HL-60 (cell line): ENCODE measurements at regions not wholly inside any gene's neighbourhood (a gene's known extent, or its start where the extent isn't known, plus 50 kb on each side); places are given as distances from the start of the nearest gene placed in this dataset.

Experiments
- DNase-seq, 2 experiments: peaks; one replicate each; pipeline ENCODE4 v3.0.0-alpha.2; 2010 to 2020; ENCODE audit warnings: low read depth in 1 of 2, low spot score in 1 of 2
- H3K27ac ChIP-seq: fragments of 250-450 bp; sonication (Bioruptor Pico); replicated peaks from 2 replicates; pipeline ENCODE4 v1.5.1; 2020; ENCODE audit warnings: mild to moderate bottlenecking, moderate library complexity
- H3K27me3 ChIP-seq: fragments of 250-450 bp; sonication (Bioruptor Pico); 2 replicates; pipeline ENCODE4 v1.5.1; 2021; ENCODE audit warnings: mild to moderate bottlenecking, moderate library complexity; ENCODE audit not compliant: insufficient read depth, poor library complexity, severe bottlenecking
- H3K4me3 ChIP-seq: replicated peaks from 2 replicates; pipeline ENCODE4 v1.5.1; 2011; ENCODE audit warnings: mild to moderate bottlenecking, control low read depth, low read length; ENCODE audit not compliant: insufficient read depth
- GABPA ChIP-seq: IDR thresholded peaks from 2 replicates; pipeline ENCODE4 v1.6.1; 2012; ENCODE audit warnings: low read depth
- POLR2AphosphoS5 ChIP-seq: IDR thresholded peaks from 2 replicates; pipeline ENCODE4 v1.6.1; 2012; ENCODE audit warnings: low read depth
- SPI1 ChIP-seq: IDR thresholded peaks from 2 replicates; pipeline ENCODE4 v1.6.1; 2012; ENCODE audit warnings: low read depth, mild to moderate bottlenecking, borderline replicate concordance
- TF ChIP-seq, protein P1 (sequence below): IDR thresholded peaks from one replicate; pipeline ENCODE4 v1.5.1; 2011; ENCODE audit warnings: low read length, control low read depth, inconsistent platforms; ENCODE audit not compliant: insufficient read depth
- TF ChIP-seq, protein P2 (sequence below): IDR thresholded peaks from 2 replicates; pipeline ENCODE4 v1.6.1; 2012; ENCODE audit warnings: low read depth; ENCODE audit not compliant: insufficient replicate concordance

DNA sequence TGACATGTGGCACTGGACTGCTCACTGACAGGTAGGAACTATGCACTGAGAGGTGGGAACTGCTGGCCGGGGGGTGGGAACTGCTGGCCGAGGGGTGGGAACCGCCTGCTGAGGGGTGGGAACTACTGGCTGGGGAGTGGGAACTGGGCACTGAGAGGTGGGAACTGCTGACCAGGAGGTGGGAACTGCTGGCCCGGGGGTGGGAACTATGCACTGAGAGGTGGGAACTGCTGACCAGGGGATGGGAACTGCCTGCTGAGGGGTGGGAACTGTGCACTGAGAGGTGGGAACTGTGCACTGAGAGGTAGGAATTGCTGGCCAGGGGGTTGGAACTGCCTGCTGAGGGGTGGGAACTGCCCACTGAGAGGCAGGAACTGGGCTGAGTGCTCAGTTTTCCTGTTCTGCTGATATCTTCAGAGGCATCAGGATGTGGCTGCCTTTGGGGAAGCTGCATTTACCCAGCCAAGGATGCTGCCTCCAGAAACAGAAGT, 90.2 kb downstream of the THBS2 start:
- H3K27ac ChIP-seq, result no peak overlapping the region
- no peak for TF ChIP-seq SPI1
- TF ChIP-seq, protein P1, sequence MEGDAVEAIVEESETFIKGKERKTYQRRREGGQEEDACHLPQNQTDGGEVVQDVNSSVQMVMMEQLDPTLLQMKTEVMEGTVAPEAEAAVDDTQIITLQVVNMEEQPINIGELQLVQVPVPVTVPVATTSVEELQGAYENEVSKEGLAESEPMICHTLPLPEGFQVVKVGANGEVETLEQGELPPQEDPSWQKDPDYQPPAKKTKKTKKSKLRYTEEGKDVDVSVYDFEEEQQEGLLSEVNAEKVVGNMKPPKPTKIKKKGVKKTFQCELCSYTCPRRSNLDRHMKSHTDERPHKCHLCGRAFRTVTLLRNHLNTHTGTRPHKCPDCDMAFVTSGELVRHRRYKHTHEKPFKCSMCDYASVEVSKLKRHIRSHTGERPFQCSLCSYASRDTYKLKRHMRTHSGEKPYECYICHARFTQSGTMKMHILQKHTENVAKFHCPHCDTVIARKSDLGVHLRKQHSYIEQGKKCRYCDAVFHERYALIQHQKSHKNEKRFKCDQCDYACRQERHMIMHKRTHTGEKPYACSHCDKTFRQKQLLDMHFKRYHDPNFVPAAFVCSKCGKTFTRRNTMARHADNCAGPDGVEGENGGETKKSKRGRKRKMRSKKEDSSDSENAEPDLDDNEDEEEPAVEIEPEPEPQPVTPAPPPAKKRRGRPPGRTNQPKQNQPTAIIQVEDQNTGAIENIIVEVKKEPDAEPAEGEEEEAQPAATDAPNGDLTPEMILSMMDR, result no peak
- TF ChIP-seq GABPA, result no peak
- TF ChIP-seq, protein P2, sequence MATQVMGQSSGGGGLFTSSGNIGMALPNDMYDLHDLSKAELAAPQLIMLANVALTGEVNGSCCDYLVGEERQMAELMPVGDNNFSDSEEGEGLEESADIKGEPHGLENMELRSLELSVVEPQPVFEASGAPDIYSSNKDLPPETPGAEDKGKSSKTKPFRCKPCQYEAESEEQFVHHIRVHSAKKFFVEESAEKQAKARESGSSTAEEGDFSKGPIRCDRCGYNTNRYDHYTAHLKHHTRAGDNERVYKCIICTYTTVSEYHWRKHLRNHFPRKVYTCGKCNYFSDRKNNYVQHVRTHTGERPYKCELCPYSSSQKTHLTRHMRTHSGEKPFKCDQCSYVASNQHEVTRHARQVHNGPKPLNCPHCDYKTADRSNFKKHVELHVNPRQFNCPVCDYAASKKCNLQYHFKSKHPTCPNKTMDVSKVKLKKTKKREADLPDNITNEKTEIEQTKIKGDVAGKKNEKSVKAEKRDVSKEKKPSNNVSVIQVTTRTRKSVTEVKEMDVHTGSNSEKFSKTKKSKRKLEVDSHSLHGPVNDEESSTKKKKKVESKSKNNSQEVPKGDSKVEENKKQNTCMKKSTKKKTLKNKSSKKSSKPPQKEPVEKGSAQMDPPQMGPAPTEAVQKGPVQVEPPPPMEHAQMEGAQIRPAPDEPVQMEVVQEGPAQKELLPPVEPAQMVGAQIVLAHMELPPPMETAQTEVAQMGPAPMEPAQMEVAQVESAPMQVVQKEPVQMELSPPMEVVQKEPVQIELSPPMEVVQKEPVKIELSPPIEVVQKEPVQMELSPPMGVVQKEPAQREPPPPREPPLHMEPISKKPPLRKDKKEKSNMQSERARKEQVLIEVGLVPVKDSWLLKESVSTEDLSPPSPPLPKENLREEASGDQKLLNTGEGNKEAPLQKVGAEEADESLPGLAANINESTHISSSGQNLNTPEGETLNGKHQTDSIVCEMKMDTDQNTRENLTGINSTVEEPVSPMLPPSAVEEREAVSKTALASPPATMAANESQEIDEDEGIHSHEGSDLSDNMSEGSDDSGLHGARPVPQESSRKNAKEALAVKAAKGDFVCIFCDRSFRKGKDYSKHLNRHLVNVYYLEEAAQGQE, result no peak
- TF ChIP-seq POLR2AphosphoS5, result no peak
- no peak for DNase-seq
- no peak overlapping the region for H3K4me3 ChIP-seq
- peaks cover 2% of the 10 kb centered on the region for H3K27me3 ChIP-seq

DNA sequence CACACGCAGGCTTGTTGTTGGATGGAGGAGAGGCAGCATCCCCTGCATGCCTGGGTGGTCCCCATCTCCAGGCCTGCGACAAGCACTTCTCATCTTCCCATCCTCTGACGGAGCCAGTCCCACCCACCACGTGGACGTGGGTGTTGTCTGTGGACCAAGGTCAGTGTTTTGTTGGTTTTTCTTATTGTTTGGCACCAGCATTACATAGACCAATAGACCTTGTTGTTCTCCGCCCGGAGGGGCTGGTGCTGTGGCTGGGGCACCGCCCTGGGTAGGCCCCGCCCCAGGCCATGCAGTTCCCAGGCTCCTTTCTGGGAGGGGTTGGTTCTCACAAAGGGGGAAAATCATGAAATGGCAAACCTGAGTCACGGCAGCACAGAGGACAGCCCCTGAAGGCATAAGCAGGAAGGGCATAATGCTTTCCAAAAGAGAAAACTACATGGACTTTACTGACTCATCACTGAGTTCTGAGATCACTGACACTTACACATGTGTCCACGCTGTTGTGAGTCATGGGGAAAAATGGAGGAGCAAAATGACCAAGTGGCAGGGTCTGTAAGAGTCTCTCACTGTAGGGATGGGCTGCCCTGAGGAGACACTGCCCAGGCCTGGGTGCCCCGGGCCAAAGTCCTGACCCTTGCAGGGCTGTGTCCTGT, 90.8 kb downstream of the THBS2 start:
- Histone ChIP-seq H3K27ac (no peak overlapping the region), H3K27me3 (peaks cover 2% of the 10 kb centered on the region), H3K4me3 (no peak overlapping the region)
- TF ChIP-seq, protein P2, result no peak
- TF ChIP-seq POLR2AphosphoS5 (no peak), SPI1 (no peak), GABPA (no peak)
- TF ChIP-seq, protein P1, result no peak
- DNase-seq, result no peak

DNA sequence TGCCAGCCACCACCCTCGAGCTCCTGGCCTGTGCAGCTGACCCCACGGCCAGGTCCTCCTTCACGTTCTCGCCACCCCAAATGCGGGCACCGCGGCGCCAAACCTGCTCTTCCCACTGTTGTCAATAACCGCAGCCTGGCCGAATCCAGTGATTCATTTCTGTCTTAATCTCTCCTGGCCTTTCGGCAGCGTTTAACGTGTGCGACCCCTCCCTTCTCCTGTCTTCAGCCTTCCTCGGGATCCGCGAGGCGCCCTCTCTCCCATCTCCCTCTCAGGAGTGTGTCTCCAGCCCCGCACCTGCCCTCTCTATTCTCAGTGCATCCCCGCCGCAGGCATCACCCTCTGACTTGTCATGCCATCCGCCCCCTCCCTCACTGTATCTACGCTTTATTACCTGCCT, 91.4 kb downstream of the THBS2 start:
- DNase-seq, result no peak
- no peak overlapping the region for H3K27ac ChIP-seq
- no peak overlapping the region for H3K4me3 ChIP-seq
- H3K27me3 ChIP-seq, result peaks cover 2% of the 10 kb centered on the region
- TF ChIP-seq, protein P1, result no peak

DNA sequence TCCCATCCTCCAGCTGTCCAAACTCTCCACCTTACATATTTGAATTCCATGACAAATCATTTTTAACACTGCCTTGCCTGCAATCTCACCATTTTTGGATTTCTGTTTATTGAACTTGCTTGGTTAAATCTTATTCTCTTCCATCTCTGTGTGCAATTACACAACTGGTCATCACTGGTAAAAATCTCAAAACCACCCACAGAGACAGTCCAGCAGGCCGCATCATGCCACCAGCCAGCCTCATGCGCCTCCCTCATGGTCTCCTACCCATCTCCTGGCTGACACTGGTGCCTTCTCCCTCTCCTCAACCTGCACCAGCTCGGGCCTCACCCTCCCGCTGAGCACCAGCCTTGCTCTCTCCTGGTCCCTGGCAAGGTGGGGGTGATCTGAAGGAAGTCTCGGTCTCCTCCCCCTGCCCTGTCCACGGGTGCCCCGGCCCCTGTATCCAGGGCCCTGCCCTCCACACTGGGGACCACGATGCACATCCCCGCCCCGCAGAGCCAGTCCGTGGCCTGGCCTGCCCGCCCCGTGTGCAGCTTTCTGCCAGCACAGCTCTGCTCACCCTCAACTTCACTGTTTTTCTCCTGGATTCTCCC, 92.0 kb downstream of the THBS2 start:
- Histone ChIP-seq H3K27me3 (peaks cover 2% of the 10 kb centered on the region), H3K4me3 (no peak overlapping the region), H3K27ac (no peak overlapping the region)
- TF ChIP-seq POLR2AphosphoS5 (no peak), SPI1 (no peak), GABPA (no peak)
- TF ChIP-seq, protein P2, result no peak
- TF ChIP-seq, protein P1, result no peak
- no peak for DNase-seq
